HUES6 (cell line): ENCODE measurements at regions not wholly inside any gene's neighbourhood (a gene's known extent, or its start where the extent isn't known, plus 50 kb on each side); places are given as distances from the start of the nearest gene placed in this dataset.

Experiments
- H3K27ac ChIP-seq: 2 replicates; pipeline ENCODE4 v1.7.0; 2013; ENCODE audit warnings: low read depth, mild to moderate bottlenecking, low read length, inconsistent platforms
- H3K27me3 ChIP-seq: 2 replicates; pipeline ENCODE4 v1.6.1; 2013; ENCODE audit warnings: low read length; ENCODE audit not compliant: control insufficient read depth, insufficient read depth
- H3K36me3 ChIP-seq: 2 replicates; pipeline ENCODE4 v1.6.1; 2013; ENCODE audit warnings: low read length; ENCODE audit not compliant: control insufficient read depth, insufficient read depth
- H3K4me1 ChIP-seq: 2 replicates; pipeline ENCODE4 v1.6.1; 2013; ENCODE audit warnings: low read length; ENCODE audit not compliant: control insufficient read depth, insufficient read depth
- H3K4me3 ChIP-seq: 2 replicates; pipeline ENCODE4 v1.5.1; 2013; ENCODE audit warnings: low read depth, low read length
- H3K9ac ChIP-seq: one replicate; pipeline ENCODE4 v1.6.1; 2013; ENCODE audit warnings: mild to moderate bottlenecking, low read length
- H3K9me3 ChIP-seq: 2 replicates; pipeline ENCODE4 v1.6.1; 2013; ENCODE audit warnings: low read depth, low read length; ENCODE audit not compliant: control insufficient read depth, insufficient read depth

- Histone ChIP-seq H3K4me1 (peaks cover 10% of the 10 kb centered on the region), H3K9me3 (no peaks in the 10 kb centered on the region), H3K36me3 (no peaks in the 10 kb centered on the region), H3K9ac (no peak overlapping the region), H3K4me3 (no peak overlapping the region), H3K27me3 (no peaks in the 10 kb centered on the region), H3K27ac (no peak overlapping the region)
Observed at GRCh38 chr10:106500041-106500924, 664.2 kb downstream of the SORCS1 start.

- Histone ChIP-seq H3K27me3 (no peaks in the 10 kb centered on the region), H3K36me3 (no peaks in the 10 kb centered on the region), H3K9ac (no peak overlapping the region), H3K4me1 (peaks cover 10% of the 10 kb centered on the region), H3K27ac (no peak overlapping the region), H3K4me3 (no peak overlapping the region), H3K9me3 (no peaks in the 10 kb centered on the region)
Observed at GRCh38 chr10:106499448-106499847, 665.1 kb downstream of the SORCS1 start.

GRCh38 chr10:106498675-106499074, 665.8 kb downstream of the SORCS1 start:
- Histone ChIP-seq H3K27me3 (no peaks in the 10 kb centered on the region), H3K9me3 (no peaks in the 10 kb centered on the region), H3K4me3 (no peak overlapping the region), H3K4me1 (peaks cover 10% of the 10 kb centered on the region), H3K36me3 (no peaks in the 10 kb centered on the region), H3K9ac (no peak overlapping the region), H3K27ac (no peak overlapping the region)

- peaks cover 7% of the 10 kb centered on the region for H3K9me3 ChIP-seq
- no peaks in the 10 kb centered on the region for H3K27me3 ChIP-seq
- H3K27ac ChIP-seq, result no peak overlapping the region
- no peak overlapping the region for H3K9ac ChIP-seq
- no peaks in the 10 kb centered on the region for H3K36me3 ChIP-seq
- peaks cover 6% of the 10 kb centered on the region for H3K4me1 ChIP-seq
- no peak overlapping the region for H3K4me3 ChIP-seq
Observed at GRCh38 chr10:106495931-106496330, 668.6 kb downstream of the SORCS1 start.

GRCh38 chr10:106493751-106494150, 670.8 kb downstream of the SORCS1 start:
- Histone ChIP-seq H3K4me3 (no peak overlapping the region), H3K4me1 (no peaks in the 10 kb centered on the region), H3K27me3 (no peaks in the 10 kb centered on the region), H3K9ac (no peak overlapping the region), H3K27ac (no peak overlapping the region), H3K9me3 (peaks cover 10% of the 10 kb centered on the region), H3K36me3 (no peaks in the 10 kb centered on the region)

GRCh38 chr10:106493226-106493625, 671.3 kb downstream of the SORCS1 start:
- H3K27me3 ChIP-seq, result no peaks in the 10 kb centered on the region
- H3K9me3 ChIP-seq, result peaks cover 10% of the 10 kb centered on the region
- no peak overlapping the region for H3K9ac ChIP-seq
- no peak overlapping the region for H3K4me3 ChIP-seq
- H3K4me1 ChIP-seq, result no peaks in the 10 kb centered on the region
- no peak overlapping the region for H3K27ac ChIP-seq
- no peaks in the 10 kb centered on the region for H3K36me3 ChIP-seq

GRCh38 chr10:106487726-106488125, 676.8 kb downstream of the SORCS1 start:
- H3K27ac ChIP-seq, result no peak overlapping the region
- peaks cover 10% of the 10 kb centered on the region for H3K9me3 ChIP-seq
- H3K27me3 ChIP-seq, result no peaks in the 10 kb centered on the region
- H3K9ac ChIP-seq, result no peak overlapping the region
- H3K4me1 ChIP-seq, result no peaks in the 10 kb centered on the region
- H3K4me3 ChIP-seq, result no peak overlapping the region
- no peaks in the 10 kb centered on the region for H3K36me3 ChIP-seq

GRCh38 chr10:106481598-106482275, 682.8 kb downstream of the SORCS1 start:
- H3K4me3 ChIP-seq, result no peak overlapping the region
- H3K9me3 ChIP-seq, result no peaks in the 10 kb centered on the region
- H3K4me1 ChIP-seq, result no peaks in the 10 kb centered on the region
- H3K9ac ChIP-seq, result no peak overlapping the region
- no peak overlapping the region for H3K27ac ChIP-seq
- no peaks in the 10 kb centered on the region for H3K36me3 ChIP-seq
- H3K27me3 ChIP-seq, result no peaks in the 10 kb centered on the region

- H3K9me3 ChIP-seq, result no peaks in the 10 kb centered on the region
- no peaks in the 10 kb centered on the region for H3K36me3 ChIP-seq
- H3K27me3 ChIP-seq, result no peaks in the 10 kb centered on the region
- no peaks in the 10 kb centered on the region for H3K4me1 ChIP-seq
- H3K4me3 ChIP-seq, result no peak overlapping the region
- H3K27ac ChIP-seq, result no peak overlapping the region
- H3K9ac ChIP-seq, result peak overlapping the region; percentile 53
Observed at GRCh38 chr10:106479636-106480035, 684.9 kb downstream of the SORCS1 start.

GRCh38 chr10:106474876-106475275, 689.6 kb downstream of the SORCS1 start:
- Histone ChIP-seq H3K4me1 (no peaks in the 10 kb centered on the region), H3K9me3 (no peaks in the 10 kb centered on the region), H3K27ac (no peak overlapping the region), H3K27me3 (no peaks in the 10 kb centered on the region), H3K9ac (no peak overlapping the region), H3K4me3 (no peak overlapping the region), H3K36me3 (no peaks in the 10 kb centered on the region)

GRCh38 chr10:106473129-106473685, 691.3 kb downstream of the SORCS1 start:
- Histone ChIP-seq H3K9ac (no peak overlapping the region), H3K27ac (no peak overlapping the region)

More at GRCh38 chr10:106473129-106473685, 691.3 kb downstream of the SORCS1 start:
- no peak overlapping the region for H3K4me3 ChIP-seq
- no peaks in the 10 kb centered on the region for H3K36me3 ChIP-seq
- H3K27me3 ChIP-seq, result no peaks in the 10 kb centered on the region
- no peaks in the 10 kb centered on the region for H3K9me3 ChIP-seq
- no peaks in the 10 kb centered on the region for H3K4me1 ChIP-seq
